HCT116 (cell line): ENCODE measurements at regions not wholly inside any gene's neighbourhood (a gene's known extent, or its start where the extent isn't known, plus 50 kb on each side); places are given as distances from the start of the nearest gene placed in this dataset.

Experiments
- ATF3 ChIP-seq: IDR thresholded peaks from 2 replicates; pipeline ENCODE4 v1.6.1; 2012
- CBX3 ChIP-seq: IDR thresholded peaks from 2 replicates; pipeline ENCODE4 v1.6.1; 2012; ENCODE audit warnings: low read depth
- CTCF ChIP-seq, 3 experiments: fragments of 200-600 bp in 1 of 3; sonication (generic) in 1 of 3; IDR thresholded peaks in 2 of 3; conservative IDR thresholded peaks in 1 of 3; 2 replicates each; pipeline ENCODE4 v1.5.1; 2012 to 2017; ENCODE audit warnings: low read depth in 2 of 3, low read length in 2 of 3, antibody characterized with exemption in 1 of 3, borderline replicate concordance in 1 of 3, control low read depth in 1 of 3, mild to moderate bottlenecking in 1 of 3, mixed read lengths in 1 of 3, mixed run types in 1 of 3, moderate library complexity in 1 of 3; ENCODE audit not compliant: insufficient read depth in 1 of 3
- EGR1 ChIP-seq: IDR thresholded peaks from 2 replicates; pipeline ENCODE4 v1.6.1; 2012; ENCODE audit warnings: low read depth
- EZH2 ChIP-seq: fragments of 200-600 bp; sonication (generic); IDR thresholded peaks from 2 replicates; pipeline ENCODE4 v1.6.1; 2017; ENCODE audit warnings: antibody characterized with exemption, mixed run types
- EZH2phosphoT487 ChIP-seq: fragments of 200-600 bp; IDR thresholded peaks from 2 replicates; pipeline ENCODE4 v1.6.1; 2018; ENCODE audit warnings: antibody characterized with exemption, borderline replicate concordance
- JUND ChIP-seq: IDR thresholded peaks from 2 replicates; pipeline ENCODE4 v1.6.1; 2012
- POLR2A ChIP-seq: IDR thresholded peaks from 2 replicates; pipeline ENCODE4 v1.7.0; 2011; ENCODE audit warnings: borderline replicate concordance; ENCODE audit not compliant: insufficient read depth, insufficient read length; ENCODE audit errors: extremely low read depth
- POLR2AphosphoS5 ChIP-seq: IDR thresholded peaks from 2 replicates; pipeline ENCODE4 v1.6.1; 2011; ENCODE audit warnings: mild to moderate bottlenecking, low read depth, low read length, moderate library complexity
- RAD21 ChIP-seq: IDR thresholded peaks from 2 replicates; pipeline ENCODE4 v1.6.1; 2012; ENCODE audit warnings: low read depth, mild to moderate bottlenecking
- REST ChIP-seq: IDR thresholded peaks from 2 replicates; pipeline ENCODE4 v1.6.1; 2012; ENCODE audit warnings: low read depth
- YY1 ChIP-seq: IDR thresholded peaks from 2 replicates; pipeline ENCODE4 v1.6.1; 2011; ENCODE audit warnings: low read length, low read depth, moderate library complexity, mild to moderate bottlenecking; ENCODE audit not compliant: insufficient replicate concordance; ENCODE audit errors: extremely low read depth
- ZBTB33 ChIP-seq: IDR thresholded peaks from 2 replicates; pipeline ENCODE4 v1.6.1; 2011; ENCODE audit warnings: mild to moderate bottlenecking, low read length, moderate library complexity; ENCODE audit not compliant: insufficient replicate concordance; ENCODE audit errors: extremely low read depth

- TF ChIP-seq POLR2A (no peak), EZH2 (no peak), RAD21 (no peak), CTCF (IDR thresholded peaks at IDR 0.05 in 2 of 3, conservative IDR thresholded peaks at IDR 0.05 in 1 of 3; ENCODE audit: borderline replicate concordance in 1 of 3, insufficient read depth in 1 of 3, low read depth in 2 of 3, low read length in 2 of 3) (no peak), CBX3 (no peak), REST (no peak), ATF3 (no peak), POLR2AphosphoS5 (no peak), YY1 (no peak), JUND (no peak), EZH2phosphoT487 (no peak), ZBTB33 (no peak), EGR1 (no peak)
Measured at GRCh38 chr5:34510002-34510401, 146.1 kb upstream of the RAI14 start.
